ENCODE measurements at regions not wholly inside any gene's neighbourhood (a gene's known extent, or its start where the extent isn't known, plus 50 kb on each side); places are given as distances from the start of the nearest gene placed in this dataset.
"Not testable (repeated sequence)": the region's sequence is repeated elsewhere in the genome, so short reads cannot be mapped to it uniquely, and the experiment has no call there.

GRCh38 chrX:98068024-98068580, 1184.4 kb downstream of the RPA4 start:
- DNase-seq: no peak

DNA sequence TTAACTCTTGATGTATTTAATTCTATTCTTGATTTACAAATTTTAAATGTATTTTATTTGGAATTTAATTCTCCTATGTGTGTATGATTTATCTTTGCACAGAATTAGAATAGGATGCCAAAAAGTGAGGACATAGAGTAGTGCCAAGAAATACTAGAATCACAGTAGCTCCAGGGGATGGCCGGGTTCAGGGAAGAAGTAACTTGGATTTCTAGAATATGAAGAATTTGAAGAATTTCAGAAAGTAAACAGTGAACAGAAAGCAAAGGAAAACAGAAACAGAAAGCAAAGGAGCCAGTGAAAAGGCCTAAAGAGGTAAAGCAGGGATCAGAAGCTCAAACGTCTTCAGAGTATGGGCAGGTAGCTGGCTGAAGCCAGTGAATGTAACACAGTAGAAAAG, 1187.6 kb downstream of the RPA4 start:
- peak; percentile 39 for DNase-seq

GRCh38 chrX:98077440-98077839, 1193.7 kb downstream of the RPA4 start:
- DNase-seq: no peak

- no peak for DNase-seq
Measured at GRCh38 chrX:98111684-98112083, 1228.0 kb downstream of the RPA4 start.

- no peak for DNase-seq
Measured at GRCh38 chrX:98114021-98114420, 1230.3 kb downstream of the RPA4 start.

DNA sequence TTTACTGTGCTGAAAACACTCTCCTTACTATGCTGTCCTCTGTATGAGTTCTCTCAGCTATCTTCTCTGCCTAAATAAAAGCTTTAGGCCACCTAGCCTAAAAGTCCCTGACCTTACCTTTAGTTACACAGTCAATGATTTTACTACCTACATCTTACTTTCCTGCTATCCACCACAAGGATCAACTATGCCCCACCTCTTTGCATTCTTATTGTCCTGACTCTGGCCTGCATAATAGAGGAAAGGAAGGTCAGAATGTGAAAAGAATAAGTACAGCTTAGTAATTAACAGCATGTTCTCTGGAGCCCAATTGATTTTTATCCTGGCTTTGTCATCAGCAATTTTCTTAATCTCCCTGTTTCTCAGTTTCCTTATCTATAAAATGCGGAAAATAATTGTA, 1257.8 kb downstream of the RPA4 start:
- no peak for DNase-seq

DNA sequence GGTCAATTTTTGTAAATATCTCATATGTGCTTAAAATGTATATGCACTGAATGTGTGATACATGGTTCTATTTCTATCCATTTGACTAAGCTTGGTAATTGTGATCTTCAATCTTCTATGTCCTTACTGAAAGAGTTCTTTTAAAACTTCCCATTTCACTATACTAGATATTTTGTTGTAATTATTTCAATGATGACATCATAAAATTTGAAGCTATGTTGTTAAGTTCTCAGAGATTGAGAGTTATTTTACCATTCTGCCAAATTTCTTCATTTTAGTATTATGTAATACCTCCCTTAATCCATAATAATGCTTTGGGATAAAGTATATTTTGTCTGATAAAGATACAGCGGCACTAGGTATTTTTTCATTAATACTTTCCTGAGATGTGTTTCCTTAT, 1307.3 kb downstream of the RPA4 start:
- no peak for DNase-seq

DNA sequence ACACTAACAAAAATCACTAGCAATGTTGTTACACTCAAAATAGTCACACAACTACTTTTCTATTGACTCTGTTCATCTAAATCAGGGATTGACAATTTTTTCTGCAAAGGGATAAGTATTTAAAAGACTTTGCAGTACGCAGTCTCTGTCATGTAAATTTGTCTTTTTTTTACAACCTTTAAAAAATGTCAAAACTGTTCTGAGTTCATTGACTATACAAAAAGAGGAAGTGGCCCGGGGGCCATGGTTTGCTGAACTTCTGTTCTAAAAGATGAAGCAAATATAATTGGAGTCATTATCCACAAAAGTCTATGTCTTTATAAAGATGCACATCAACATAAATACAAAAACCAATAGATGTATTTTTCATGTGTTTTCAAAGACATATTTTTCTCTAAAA, 1310.3 kb downstream of the RPA4 start:
- no peak for DNase-seq

DNA sequence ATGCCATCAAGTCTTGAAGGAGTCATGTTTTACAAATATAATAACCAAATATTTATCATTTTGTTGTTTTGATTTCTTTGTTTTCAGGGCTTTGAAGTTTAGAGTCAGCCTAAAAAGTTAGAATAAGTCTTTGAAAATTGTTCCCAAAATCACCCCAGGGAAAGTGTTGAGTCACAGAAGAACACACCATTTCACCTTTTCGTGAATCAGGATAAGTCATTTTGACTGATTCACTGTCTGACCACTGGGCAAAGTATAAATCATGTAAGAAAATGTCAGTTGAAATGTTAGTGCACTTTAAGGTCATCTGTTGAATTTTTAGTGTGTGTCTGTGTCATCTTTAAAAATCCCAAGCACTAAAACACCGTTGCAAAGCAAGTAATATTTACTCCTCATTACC, 1320.1 kb downstream of the RPA4 start:
- peak; percentile 12 for DNase-seq

DNA sequence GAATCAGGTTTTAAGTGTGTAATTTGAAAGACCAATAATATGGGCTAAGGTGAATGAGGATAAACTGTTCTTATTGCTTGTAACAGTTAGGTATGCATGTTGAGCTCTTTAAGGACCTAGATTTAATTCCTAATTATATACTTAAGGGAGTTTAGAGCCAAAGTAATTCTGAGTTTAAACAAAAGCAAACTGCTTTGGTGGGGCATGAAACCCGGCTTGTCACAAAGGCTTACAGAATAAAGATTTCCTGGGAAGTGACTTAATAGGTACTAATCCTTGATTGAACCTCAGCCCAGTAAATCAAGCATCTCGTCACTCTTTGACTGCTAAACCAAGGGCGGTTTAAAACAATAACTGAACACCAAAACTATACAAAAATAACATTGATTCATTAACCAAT, 1324.2 kb downstream of the RPA4 start:
- no peak for DNase-seq

DNA sequence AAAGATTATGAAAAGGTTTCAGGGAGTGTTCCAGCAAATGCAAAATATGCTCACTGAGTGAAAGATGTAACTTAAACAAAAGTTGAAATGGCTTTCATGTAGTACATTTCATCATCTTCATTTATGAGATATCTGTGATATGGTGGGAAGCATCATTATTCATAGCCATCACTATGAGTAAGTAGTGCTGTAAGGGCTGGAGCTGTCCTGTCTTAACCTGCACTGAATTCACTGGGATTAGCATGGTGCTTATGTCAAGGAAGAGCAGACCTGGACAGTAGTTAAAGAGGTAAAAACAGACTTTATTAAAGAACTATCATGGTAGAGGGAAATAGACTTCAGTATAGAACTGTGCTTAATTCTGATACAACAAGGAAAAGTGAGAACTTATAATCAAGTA, 1347.3 kb downstream of the RPA4 start:
- no peak for DNase-seq

- DNase-seq: not testable (repeated sequence)
Measured at GRCh38 chrX:98240061-98240460, 1356.4 kb downstream of the RPA4 start.

- no peak for DNase-seq
Measured at GRCh38 chrX:98263135-98263534, 1379.4 kb downstream of the RPA4 start.

DNA sequence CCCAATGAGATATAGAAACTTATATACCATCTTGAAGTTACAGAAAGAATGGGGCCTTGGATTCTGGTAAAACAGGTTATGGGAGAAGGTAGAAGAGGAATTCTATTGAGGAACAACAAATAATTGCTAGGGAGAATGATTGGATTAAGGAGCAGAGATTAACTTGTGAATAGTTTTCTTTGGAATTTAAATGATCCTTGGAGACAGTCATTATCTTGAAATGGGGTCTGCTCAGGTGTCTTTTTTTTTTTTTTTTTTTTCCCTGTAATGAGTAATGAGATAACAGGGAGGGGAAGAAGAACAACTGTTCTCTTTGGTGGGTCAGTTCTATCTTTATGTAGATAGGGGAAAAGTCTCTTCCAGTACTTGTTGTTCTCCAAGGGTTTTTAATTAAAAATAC, 1406.0 kb downstream of the RPA4 start:
- DNase-seq: no peak

GRCh38 chrX:98294310-98294709, 1410.6 kb downstream of the RPA4 start:
- DNase-seq: no peak

DNA sequence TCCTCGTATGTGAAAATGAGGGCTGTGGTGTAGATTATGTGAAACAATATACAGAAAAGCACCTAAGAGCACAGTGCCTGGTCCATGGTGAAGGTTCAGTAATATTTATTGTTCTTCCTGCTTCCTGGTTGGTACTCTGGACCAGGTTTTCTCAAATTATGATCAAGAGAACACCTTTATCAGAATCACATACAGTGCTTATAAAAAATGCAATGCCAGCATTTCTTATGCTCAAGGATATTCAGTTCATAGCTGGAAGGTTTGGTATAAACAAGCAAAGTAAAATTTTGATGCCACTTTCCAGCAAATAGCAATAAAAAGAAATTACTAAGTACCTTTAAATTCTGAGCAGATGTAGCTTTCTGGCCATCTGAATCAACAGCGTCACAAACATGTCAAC, 1412.4 kb downstream of the RPA4 start:
- DNase-seq: no peak

GRCh38 chrX:98299785-98300184, 1416.1 kb downstream of the RPA4 start:
- DNase-seq: no peak

DNA sequence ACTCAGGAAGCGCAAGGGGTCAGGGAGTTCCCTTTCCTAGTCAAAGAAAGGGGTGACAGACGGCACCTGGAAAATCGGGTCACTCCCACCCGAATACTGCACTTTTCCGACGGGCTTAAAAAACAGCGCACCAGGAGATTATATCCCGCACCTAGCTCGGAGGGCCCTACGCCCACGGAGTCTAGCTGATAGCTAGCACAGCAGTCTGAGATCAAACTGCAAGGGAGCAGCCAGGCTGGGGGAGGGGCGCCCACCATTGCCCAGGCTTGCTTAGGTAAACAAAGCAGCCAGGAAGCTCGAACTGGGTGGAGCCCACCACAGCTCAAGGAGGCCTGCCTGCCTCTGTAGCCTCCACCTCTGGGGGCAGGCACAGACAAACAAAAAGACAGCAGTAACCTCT, 1416.8 kb downstream of the RPA4 start:
- DNase-seq: not testable (repeated sequence)

- no peak for DNase-seq
Measured at GRCh38 chrX:98331407-98331806, 1447.7 kb downstream of the RPA4 start.

GRCh38 chrX:98338544-98338943, 1454.8 kb downstream of the RPA4 start:
- DNase-seq: peak; percentile 2

DNA sequence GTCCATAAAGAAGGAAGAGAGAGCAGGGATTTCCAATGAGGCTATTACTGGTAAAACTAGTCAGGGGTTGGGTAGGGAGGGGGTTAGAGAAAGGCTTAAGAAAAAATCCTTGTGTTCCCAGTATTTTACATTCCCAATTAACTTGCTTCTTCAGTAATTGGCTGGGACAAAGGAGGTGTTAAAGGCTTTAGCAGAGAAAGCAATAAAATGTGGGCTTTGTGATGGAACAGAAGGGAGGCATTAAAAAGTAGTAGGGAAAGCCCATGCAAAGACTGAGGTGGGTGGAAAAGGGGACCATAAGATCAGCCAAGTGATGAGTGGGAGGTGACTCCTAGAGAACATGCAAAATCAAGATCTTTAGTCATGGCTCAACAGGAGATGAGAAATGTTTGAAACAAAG, 1467.2 kb downstream of the RPA4 start:
- DNase-seq: no peak

- DNase-seq: no peak
Measured at GRCh38 chrX:98357146-98357545, 1473.4 kb downstream of the RPA4 start.

GRCh38 chrX:98362630-98363029, 1478.9 kb downstream of the RPA4 start:
- DNase-seq: no peak

DNA sequence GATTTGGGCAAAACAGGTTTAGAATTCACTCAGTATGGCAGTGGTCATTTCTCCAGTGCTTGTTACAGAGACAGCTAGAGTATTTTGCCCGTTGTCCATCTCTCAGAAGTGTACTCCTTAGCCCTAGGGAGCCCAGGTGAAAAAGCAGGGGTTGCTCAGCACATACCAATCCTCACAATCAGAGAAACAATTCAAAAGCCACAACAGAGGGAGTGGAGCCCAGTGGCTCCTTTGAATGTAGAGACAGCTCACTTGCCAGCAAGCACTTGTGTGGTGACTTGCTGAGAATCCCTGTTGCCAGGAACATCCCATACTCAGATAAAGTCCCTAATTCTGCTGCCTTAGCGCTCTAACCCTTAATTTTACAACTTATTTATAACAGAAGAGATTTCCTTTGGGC, 1488.3 kb downstream of the RPA4 start:
- peak; percentile 0 for DNase-seq

- no peak for DNase-seq
Measured at GRCh38 chrX:98379134-98379533, 1495.4 kb downstream of the RPA4 start.

GRCh38 chrX:98380106-98380505, 1496.4 kb downstream of the RPA4 start:
- no peak for DNase-seq
